Activated T-cell treated with anti-CD3 and anti-CD28 coated beads, Interleukin-2, amount 50 U/mL, for 48 hours (primary cell): ENCODE measurements at regions not wholly inside any gene's neighbourhood (a gene's known extent, or its start where the extent isn't known, plus 50 kb on each side); places are given as distances from the start of the nearest gene placed in this dataset.

Source experiments
- DNase-seq, 2 experiments: peaks; one replicate each; pipeline ENCODE4 v3.0.0-alpha.2; 2020

DNA sequence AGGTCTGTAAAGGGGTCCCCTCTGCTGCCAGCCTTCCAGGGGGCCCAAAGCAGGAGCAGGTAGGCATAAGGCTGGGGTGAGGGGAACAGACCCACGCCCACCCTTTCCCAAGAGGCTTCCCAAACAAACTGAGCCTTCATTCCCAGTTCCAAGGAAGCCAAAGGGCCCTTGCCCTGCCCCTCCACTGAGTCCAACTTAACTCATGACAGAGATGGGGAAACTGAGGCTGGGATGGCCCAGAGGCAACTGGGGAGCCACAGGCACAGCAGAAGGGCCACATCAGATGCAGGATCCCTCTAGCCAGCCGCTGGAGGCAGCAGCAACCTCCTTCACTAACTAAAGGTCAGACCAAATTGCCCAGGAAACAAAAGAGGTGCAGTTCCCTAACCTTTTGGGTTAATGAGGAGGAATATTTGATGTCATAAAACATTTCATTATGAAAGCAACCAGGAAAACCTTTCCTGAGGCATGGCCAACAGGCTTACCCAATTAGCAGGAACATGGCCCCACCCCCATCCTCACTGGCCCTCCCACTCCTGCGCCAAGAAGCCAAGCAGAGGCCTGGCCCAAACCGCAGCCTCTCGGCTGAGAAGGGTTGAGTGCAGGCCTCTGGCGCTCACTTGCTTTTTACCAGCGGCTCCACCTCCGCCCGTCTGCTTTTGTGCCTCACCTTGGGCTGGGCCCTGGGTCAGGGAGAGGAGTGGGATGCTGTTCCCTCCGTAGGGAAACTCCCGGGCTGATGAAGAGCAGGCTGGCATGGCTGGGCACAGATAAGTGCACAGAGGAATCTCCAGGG lies 293.5 kb upstream of the RTL1 start:
- DNase-seq, result no peak

DNA sequence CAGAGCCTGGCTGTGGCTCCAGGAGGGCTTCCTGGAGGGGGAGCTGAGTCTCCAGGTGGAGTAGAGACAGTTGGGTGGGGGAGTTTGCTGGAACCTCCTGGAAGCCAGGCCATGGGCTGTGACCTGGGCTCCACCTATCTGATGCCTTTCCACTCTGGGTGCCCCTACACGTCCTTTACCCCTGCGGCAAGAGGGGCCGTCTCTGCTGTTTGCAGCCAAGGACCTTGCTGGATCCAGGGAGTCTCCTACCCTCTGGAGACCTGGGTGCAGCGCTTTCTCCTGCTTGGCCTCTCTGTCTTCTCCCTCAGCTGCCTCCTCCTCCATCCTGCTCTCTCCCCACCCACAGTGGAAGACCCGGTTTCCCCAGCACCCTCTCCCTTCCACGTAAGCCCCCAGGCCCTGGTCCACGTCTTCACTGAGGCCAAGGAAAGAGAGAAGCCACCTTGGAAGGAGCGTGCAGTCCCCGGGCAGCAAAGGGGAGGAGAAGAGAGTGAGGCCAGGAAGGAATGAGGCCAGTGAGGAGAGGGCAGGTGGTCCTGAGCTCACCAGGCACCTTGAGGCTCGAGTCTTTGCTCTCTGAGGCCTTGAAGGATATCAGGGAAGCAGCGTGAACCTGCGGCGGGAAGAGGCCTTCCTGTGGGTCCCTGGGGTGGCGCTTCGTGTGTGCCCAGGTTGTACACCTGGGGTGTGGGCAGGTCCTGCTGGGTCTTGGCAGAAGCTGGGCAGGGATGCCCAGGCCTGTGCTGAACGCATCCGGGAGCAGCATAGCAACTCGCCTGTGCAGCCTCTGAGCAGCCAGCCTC lies 294.3 kb upstream of the RTL1 start:
- DNase-seq, result no peak

DNA sequence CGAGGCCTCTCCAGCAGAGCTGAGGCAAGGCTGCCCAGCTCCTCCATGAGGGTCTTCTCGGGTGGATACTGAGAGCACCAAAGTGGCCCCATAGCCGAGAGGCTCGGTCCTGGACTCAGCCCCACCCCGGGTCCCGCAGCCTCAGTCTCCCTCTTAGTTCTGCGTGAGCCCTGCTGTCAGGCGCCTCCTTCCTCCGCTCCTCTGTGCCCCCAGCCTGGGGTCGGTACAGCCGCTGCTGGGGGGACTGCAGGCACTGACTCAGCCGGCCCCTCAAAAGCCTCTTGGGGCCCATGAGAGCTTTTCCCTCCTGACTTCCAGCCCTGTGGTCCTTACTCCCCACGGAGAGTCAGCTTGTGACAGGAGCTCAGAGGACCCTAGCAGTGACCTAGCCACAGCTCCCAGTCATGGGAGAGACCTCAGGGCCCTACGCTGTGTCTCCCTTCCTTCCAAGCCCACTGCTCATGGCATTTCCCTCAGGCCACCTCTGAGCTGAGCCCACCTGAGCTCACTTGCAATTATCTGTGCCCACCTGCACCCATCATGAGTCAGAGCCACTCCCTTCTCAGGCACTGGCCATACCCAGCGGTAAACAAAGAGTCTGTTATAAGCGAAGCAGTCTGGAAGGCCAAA lies 295.0 kb upstream of the RTL1 start:
- no peak for DNase-seq

DNA sequence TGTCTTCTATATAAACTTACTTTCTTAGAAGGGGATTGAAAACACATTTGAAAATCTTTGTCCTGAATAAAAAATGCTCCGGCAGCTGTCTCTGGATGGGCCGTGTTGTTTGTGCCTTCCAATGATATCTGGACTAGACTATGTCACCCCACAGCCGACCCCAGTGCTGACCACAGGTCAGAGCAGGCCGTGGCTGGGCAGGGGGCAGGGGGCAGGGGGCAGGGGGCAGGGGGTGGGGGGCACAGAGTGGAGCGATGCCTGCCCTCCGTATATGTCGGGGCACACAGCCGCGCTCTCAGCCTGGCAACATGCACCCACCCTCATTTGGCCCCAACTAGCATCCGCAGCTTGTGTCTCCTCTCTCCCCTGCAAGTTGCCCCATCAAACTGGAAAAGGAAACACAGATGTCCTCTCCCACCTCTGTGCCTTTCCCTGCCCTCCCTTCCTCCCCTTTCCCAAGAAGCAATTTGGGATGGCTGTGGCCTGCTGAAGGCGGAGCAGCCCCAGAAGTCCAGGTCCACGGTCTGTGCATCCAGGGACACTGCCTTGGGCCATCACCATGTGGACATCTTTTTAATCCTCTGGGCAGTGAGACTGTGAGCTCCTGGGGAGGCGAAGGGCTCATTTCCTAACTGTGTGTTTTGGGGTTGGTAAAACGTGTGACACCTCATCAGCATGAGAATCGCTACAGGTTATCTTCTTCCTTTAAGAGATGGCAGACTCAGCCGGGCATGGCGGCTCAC lies 295.7 kb upstream of the RTL1 start:
- no peak for DNase-seq

DNA sequence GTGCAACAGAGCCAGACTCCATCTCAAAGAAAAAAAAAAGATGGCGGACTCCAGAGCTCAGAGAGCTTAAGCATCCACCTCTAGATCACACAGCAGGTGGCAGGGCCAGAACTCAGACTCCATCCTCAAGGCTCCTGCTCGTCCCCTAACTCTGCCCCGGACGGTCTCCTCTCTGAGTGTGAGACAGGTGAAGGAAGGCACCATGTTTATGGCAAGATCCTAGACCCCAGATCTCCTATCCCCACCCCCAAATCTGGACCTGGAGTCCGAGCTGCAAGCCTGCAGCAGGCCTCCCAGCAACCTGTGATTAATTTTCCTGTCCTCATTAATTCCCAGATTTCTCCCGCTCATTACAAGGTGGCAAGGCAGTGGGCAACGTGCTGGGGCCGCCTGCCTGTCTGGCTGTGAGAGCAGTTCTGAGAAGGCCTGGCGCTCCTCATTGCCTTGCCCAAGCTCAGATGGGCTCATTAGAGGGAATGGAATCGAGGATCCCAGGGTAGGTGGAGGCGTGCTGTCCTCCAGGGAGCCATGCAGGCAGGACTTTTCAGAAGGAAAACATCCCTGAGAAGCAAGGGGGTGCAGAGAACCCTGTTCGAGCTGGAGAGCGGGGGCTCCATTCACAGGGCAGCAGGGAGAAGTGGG lies 296.6 kb upstream of the RTL1 start:
- no peak for DNase-seq

DNA sequence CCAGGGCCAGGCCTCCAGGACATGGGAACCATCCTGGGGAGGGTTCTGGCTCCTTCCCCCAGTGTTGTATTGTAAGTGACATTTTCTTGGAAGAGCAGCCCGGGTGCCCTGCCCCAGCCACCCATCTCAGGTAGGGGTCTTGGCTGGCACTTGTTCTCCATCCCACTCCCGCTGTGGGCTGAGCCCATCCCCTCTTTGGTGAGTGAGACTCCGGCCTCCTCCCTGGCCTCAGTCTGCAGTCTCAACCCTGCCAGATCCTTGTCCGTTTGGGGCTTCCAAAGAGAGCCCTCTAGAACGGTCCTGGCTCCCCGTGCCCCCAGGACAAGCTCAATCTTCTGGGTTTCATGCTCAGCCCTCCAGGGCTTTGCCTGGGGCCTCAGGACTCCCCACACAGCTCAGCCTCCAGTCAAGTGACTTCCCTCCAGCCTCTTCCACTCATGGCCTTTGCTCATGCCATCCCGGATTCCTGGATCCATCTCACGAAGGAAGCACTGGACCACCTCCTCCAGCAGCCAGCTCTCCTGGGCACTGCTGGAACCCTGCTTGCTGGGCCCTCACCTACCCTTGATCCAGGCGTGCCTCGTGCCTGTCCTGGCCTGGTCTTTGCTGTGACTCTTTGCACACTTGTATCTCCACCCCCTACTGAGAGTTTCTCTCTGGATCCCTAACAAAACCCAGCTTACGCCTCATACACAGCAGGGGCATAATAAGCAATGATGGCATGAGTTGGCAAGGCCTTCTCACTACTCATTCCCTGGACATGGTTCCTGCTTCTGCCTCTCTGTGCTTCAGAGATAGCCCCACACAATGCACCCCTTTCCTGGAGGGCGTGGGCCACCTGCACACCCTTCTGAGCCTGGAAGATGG lies 297.4 kb upstream of the RTL1 start:
- no peak for DNase-seq

DNA sequence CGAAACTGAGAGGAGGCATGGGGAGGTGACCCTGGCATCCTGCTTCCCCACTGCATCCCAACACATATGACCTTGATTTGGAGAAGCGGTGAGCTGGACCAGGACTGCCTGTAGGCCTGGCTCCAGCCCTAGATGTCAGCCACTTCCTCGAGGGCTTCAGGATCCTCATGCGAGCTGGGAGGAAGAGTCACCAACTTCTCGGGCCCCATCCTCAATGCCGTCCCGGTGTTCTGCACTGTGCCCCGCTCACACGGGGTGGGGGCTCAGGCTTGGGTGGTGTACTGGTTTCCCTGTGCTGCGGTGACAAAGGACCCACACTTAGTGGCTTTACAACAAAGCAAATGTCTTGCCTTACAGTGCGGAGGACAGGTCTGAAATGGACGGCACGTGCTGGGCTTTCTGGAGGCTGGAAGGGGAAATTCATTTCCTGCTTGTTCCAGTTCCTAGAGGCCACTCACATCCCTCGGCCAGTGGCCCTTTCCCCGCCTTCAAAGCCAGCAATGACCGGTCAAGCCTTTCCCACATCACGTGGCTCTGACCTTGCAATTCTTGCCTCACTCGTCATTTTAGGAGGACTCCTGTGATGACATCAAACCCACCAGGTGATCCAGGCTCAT lies 298.1 kb upstream of the RTL1 start:
- no peak for DNase-seq

DNA sequence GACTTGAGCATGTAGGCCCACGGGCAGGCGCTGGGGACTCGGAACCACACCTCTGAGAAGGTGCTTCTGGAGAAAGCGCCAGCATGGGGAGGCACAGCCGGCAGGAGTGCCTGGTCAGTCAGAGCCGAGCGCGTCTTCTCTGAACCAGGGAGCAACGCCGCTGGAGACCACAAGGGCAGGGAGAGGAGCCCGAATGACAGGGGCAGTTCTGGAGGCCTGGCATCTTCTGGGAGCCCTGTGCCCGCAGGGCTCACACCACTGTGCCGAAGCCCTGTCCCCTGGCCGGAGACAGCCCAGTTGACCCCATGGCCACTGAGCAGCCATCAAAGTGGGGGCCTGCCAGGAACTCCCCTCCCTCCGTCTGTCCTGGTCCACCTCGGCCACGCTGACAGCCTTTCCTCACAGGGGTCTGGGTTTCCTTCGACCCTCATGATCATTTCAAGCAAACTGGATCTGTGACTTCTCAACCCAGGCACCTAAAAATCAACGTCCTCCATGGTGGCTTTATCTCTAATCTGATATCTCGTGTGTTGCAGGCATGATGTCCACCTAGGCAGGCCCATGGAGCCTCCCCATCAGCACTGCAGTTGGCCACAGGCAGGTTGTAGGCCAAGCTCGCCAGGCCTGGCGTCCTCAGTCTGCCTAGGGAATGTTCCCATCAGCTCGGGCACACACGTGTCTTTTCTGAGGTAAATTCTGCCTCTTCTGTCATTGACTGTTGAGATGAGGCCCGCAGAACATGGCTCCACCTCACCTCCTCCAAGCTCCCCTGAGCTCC lies 299.3 kb upstream of the RTL1 start:
- no peak for DNase-seq

DNA sequence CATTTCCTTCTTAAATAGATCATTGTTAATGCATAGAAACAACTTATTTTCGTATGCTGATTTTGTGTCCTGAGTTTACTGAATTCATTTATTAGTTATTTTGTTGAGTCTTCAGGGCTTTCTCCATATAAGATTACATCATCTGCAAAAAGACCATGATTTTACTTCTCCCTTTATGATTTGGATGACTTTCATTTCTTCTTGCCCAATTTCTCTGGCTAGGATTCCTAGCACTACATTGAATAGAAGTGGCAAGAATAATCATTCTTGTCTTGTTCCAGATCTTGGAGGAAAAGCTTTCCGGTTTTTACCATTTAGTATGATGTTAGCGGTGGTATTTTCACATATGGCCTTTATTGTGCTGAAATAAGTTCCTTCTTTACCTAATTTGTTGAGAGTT lies 303.0 kb upstream of the RTL1 start:
- DNase-seq, result no peak

DNA sequence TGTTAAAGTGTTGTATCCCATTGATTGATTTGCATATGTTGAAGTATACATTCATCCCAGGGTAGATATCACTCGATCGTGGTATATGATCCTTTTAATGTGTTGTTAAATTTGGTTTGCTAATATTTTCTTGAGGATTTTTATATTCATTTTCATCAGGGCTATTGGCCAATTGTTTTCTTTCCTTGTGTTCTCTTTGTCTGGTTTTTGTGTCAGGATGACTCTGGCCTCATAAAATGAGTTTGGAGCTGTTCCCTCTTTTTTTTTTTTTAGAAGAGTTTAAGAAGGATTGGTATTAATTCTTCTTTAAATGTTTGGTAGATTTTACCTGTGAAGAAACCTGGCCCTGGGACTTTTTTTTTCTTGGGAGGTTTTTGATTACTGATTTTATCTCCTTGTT lies 303.5 kb upstream of the RTL1 start:
- no peak for DNase-seq

DNA sequence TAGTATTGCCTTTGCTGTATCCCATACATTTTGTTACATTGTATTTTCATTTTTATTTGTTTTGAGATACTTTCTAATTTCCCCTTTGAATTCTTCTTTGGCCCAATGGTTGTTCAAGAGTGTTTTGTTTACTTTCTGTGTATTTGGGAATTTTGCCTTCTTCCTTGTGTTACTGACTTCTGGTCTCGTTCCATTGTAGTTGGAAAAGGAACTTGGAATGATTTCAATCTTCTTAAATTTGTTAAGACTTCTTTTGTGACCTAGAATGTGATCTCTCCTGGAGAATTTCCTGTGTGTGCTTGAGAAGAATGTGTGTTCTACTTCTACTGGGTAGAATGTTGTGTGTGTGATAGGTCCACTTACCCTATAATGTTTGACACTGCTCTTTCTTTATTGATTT lies 304.4 kb upstream of the RTL1 start:
- DNase-seq, result no peak

DNA sequence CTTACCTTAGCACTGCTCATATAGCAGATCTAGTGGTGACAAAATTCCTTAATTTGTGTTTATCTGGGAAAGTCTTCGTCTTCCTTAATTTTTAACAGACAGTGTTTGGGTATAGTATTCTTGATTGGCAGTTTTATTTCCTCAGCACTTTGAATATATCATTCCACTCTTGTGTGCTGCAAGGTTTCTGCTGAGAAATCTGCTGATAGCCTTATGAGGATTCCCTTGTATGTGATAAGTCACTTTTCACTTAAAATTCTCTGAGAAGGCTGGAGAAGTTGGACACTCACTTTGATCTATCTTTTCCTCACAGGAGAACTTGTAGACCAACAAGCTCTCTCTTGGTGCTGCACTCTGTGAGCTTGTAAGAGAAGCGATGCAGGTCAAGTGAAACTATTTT lies 306.1 kb upstream of the RTL1 start:
- DNase-seq, result no peak

DNA sequence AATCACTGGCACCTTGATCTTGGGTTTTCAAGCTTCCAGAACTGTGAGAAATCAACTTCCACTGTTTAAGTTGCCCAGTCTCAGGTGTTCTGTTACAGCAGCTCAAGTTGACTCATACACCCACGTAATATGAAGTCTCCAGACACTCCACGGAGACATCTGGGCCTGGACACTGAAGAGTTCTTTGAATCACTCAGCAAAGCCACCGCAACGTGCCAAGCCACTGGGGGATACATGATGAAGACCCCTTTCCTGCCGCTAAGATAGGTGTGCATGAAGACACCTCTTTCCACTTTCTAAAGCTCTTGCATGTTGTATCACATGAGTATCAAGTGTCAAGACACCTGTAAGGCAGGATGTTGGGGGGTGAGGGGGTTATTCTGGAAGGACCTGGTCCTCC lies 311.7 kb upstream of the RTL1 start:
- no peak for DNase-seq

DNA sequence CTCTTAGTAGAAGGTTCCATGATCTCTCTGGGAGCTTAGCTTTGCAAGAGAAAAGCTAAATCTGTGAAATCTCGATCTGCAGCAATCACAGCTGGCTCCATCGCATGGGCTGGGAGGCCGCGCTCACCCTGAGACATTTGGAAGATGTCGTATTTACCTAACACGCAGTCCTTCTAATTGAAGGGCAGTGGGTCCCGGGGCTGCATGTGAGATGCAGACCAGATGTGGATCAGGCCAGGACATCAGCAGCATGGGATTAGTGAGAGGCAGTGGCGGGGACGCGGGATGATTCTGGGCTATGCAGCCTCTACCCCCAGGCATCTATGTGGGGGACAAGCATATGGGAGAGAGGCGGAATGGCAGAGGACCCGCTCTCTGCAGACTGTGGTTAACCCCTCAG lies 312.4 kb upstream of the RTL1 start:
- DNase-seq, result no peak

DNA sequence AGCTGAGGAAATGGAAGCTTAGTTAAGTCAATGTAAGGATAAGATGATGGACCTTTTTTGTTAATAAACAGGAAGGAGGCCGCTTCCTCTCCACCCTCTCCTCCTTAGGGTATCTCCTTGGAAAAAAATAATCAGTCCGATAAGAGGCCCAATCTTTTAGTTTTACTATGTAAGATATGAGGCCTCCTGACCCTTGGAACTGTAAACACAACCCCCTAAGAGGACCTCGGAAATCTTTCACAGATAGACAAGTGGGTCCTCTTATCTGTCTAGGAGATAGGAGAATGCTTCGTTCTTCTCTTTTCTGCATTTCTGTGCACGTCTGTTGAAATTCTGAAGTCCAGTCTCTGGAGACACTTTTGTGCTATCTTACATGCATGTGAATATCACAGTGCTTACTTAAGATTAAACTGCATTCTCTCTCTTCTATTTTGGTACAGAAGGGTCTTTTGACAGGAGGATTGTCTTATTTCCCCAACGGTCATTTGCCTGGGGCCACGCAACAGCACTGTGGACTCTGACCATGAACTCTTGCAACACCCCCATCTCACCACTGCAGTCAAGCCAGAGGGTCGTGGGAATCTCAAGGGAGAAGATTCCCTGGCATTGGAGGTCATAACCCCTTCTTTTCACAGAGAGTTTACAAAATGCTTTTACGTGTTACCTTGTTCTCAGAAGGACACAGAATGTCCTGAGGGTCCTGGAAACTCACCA lies 313.0 kb upstream of the RTL1 start:
- DNase-seq, result no peak

DNA sequence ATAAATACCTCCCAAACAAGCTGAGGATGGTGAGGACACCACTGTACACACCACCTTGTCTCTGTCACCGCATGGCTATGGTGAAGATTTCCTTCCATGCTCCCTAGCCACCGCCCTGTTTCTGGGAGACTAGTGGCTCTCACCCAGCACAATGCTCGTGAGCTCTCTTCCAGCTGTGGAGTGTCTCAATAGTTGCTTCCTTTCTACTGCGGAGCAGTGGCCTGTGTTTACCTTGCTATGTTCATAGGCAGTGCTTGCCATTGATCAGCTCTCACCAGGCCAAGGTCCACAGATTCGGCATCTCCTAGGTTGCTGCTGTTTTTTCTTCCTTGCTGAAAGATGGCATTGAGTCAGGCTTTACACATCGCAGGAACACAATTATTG lies 313.6 kb upstream of the RTL1 start:
- DNase-seq, result no peak

DNA sequence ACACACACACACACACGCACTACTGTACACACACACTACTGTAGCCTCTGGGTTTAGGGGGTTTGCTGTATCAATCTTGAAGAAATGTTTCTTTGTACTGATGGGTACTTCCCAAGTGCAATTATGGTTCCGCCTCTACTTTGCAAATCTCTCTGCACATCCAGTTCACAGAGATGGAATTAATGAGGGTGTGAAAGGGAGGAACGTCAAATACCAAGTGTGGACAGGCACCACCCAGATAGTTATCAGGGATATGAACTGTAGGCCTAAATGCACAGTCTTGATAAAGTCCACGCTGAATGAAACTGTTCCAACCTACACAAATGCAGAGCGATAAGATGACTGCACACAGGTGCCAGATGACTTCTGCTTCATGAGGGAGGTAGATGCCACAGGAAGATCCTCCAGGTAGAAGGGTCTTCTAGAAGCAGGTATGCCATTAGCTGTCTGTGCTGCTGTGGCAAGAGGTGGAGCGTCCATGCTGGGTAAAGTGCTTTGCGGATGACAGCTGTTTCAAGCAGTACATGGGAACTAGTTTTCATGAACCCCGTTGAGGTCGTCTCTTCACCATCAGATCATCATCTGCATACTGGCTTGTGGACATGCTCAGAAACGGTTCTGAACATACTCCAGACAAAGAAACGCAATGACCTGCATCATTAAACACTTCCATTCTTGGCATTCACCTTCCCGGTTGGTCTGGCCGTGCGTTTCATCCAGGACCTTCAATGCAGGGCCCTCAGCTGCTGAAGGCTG lies 314.3 kb upstream of the RTL1 start:
- no peak for DNase-seq

DNA sequence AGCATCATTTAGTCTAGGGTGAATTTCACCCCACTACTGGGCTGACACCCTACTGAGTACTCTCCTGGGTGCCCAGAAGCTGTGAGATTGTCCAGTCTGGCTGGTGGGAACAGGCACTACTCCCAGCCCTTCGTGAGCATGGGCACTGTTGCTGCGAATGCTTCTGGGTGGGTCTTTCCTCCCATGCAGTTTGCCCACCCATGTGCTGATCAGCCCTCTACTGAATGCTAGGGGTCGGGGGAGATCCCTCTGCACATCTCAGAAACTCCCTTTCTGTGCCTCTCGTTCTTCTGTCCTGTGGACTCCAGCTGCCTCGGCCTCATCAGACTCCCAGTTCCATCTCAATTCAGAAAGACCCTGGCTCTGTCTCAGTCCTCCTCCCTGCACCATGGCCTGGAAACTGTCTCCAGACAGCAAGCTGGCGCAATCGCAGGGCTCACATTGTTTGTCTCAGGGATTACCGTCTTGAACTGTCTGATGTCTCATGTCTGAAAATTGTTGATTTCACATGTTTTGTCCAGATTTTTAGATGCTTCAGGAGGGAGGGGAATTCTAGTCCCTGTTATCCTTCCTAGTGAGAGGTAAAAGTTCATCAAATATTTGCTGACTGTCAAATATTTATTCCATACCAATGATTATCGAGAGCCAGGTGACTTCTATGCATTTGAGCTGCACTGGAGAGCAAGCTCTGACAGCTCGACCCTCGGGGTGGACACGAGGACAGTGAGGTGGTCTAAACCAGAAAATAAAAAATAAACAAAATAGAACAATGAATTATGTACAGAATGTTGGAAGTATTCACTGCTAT lies 316.6 kb upstream of the RTL1 start:
- DNase-seq, result no peak
